Panc1 (cell line): ENCODE measurements at regions not wholly inside any gene's neighbourhood (a gene's known extent, or its start where the extent isn't known, plus 50 kb on each side); places are given as distances from the start of the nearest gene placed in this dataset.

Experiments
- TCF7L2 ChIP-seq: IDR thresholded peaks from 2 replicates; pipeline ENCODE4 v1.6.1; 2011; ENCODE audit warnings: mild to moderate bottlenecking, low read depth, low read length, inconsistent platforms
- TF ChIP-seq, protein P1 (sequence below): fragments of 450-650 bp; IDR thresholded peaks from 2 replicates; pipeline ENCODE4 v1.5.1; 2017; ENCODE audit warnings: mild to moderate bottlenecking

DNA sequence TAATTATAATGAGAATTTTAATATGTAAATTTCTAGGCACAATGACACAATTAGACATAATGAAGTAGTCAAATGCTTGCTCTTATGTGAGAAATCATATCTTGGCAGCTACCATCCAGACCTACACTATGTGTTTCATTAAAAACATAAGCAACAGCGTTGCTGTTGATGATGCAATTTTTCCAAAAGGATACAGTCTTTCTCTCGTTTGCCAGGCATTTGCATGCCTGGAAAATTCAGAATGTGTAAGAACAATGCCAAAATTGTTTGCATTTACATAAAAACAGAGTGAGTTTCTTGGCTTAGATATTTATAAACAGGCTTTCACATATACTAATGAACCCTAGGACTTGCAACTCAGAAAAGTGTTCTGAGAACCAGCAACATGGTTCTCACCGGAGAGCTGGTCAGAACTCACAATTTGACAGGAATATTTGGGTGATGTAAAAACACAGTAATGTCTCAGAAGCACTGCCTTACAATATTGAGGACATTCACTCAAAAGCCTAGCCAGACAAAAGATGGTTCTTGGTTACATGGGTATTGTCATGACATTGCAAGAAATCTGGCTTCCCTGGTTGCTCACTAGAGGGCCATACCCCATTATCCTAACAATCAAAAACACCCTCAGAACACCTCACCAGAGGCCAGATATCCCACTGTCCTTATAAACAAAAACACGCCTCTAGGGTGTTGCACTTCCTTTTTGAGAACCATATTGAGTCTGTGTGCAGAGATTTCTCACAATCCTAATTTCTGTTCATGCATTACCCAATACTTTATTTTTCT lies 1029.0 kb upstream of the AGA start:
- TF ChIP-seq, protein P1, sequence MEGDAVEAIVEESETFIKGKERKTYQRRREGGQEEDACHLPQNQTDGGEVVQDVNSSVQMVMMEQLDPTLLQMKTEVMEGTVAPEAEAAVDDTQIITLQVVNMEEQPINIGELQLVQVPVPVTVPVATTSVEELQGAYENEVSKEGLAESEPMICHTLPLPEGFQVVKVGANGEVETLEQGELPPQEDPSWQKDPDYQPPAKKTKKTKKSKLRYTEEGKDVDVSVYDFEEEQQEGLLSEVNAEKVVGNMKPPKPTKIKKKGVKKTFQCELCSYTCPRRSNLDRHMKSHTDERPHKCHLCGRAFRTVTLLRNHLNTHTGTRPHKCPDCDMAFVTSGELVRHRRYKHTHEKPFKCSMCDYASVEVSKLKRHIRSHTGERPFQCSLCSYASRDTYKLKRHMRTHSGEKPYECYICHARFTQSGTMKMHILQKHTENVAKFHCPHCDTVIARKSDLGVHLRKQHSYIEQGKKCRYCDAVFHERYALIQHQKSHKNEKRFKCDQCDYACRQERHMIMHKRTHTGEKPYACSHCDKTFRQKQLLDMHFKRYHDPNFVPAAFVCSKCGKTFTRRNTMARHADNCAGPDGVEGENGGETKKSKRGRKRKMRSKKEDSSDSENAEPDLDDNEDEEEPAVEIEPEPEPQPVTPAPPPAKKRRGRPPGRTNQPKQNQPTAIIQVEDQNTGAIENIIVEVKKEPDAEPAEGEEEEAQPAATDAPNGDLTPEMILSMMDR, result no peak
- no peak for TF ChIP-seq TCF7L2
